Gastroesophageal sphincter (tissue), 3 donors: ENCODE measurements at regions not wholly inside any gene's neighbourhood (a gene's known extent, or its start where the extent isn't known, plus 50 kb on each side); places are given as distances from the start of the nearest gene placed in this dataset.

ENCODE experiments used
- CTCF ChIP-seq, 4 experiments: fragments of 200-600 bp in 2 of 4; fragments of 450-650 bp in 2 of 4; sonication (generic) in 1 of 4; IDR thresholded peaks; one replicate each; pipeline ENCODE4 v1.5.1; 2017 to 2019; ENCODE audit warnings: antibody characterized with exemption in 4 of 4, mild to moderate bottlenecking in 2 of 4, moderate library complexity in 2 of 4
- EP300 ChIP-seq: sonication (generic); formaldehyde crosslinking; IDR thresholded peaks from one replicate; pipeline ENCODE4 v1.6.1; 2017; ENCODE audit warnings: antibody characterized with exemption, mild to moderate bottlenecking
- POLR2A ChIP-seq, 2 donors: fragments of 450-650 bp; IDR thresholded peaks; one replicate each; pipeline ENCODE4 v1.6.1; 2017; ENCODE audit warnings: antibody characterized with exemption in 2 of 2, mild to moderate bottlenecking in 2 of 2, moderate library complexity in 1 of 2
- POLR2AphosphoS5 ChIP-seq: sonication (generic); formaldehyde crosslinking; IDR thresholded peaks from one replicate; pipeline ENCODE4 v1.6.1; 2017; ENCODE audit warnings: antibody characterized with exemption

- no peak for TF ChIP-seq CTCF (IDR thresholded peaks at IDR 0.05)
- no peak for TF ChIP-seq POLR2AphosphoS5
- no peak for TF ChIP-seq POLR2A (IDR thresholded peaks at IDR 0.05)
- TF ChIP-seq EP300: no peak
Measured at GRCh38 chr1:14255233-14255632, 343.3 kb upstream of the KAZN start.
